Right atrium auricular region (tissue), 2 donors: ENCODE measurements at regions not wholly inside any gene's neighbourhood (a gene's known extent, or its start where the extent isn't known, plus 50 kb on each side); places are given as distances from the start of the nearest gene placed in this dataset.

ENCODE experiments used
- DNase-seq: peaks from one replicate; pipeline ENCODE4 v3.0.0-alpha.2; 2019; ENCODE audit warnings: low spot score
- H3K27ac ChIP-seq, 2 donors: fragments of 200-600 bp; sonication (generic); 1 replicate in 1 of 2; 2 replicates in 1 of 2; pipeline ENCODE4 v1.5.1; 2016 to 2019
- H3K27me3 ChIP-seq, 2 donors: fragments of 200-600 bp; sonication (generic); one replicate each; pipeline versions ENCODE4 v1.5.1 to v1.6.0; 2017 to 2019
- H3K36me3 ChIP-seq: fragments of 200-600 bp; sonication (generic); one replicate; pipeline ENCODE4 v1.5.1; 2016
- H3K4me1 ChIP-seq, 2 donors: fragments of 200-600 bp; sonication (generic); one replicate each; pipeline versions ENCODE4 v1.5.1 to v1.6.0; 2017 to 2019
- H3K4me3 ChIP-seq, 2 donors: fragments of 200-600 bp; sonication (generic); 1 replicate in 1 of 2; 2 replicates in 1 of 2; pipeline ENCODE4 v1.5.1; 2017 to 2019; ENCODE audit warnings: mild to moderate bottlenecking in 1 of 2, moderate library complexity in 1 of 2
- H3K9me3 ChIP-seq, 2 donors: fragments of 200-600 bp; sonication (generic); one replicate each; pipeline ENCODE4 v1.5.1; 2019
- TF ChIP-seq, protein P1 (sequence below), 2 donors: fragments of 200-600 bp; sonication (generic); IDR thresholded peaks; one replicate each; pipeline ENCODE4 v1.5.1; 2019; ENCODE audit warnings: antibody characterized with exemption in 2 of 2

DNA sequence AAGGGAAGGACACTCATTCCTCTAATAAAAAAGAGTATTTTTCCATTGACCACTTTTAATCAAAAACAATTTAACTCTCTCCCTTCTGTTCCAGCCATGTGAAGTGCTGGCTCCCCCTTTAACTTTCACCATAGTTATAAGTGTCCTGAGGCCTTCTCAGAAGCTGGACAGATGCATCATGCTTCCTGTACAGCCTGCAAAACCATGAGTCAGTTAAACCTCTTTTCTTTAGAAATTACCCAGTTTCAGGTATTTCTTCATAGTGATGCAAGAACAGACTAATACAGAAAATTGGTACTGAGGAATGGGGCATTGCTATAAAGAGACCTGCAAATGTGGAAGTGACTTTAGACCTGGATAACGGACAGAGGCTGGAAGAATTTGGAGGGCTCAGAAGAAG lies 643.6 kb upstream of the DDX18 start:
- no peak overlapping the region for H3K4me3 ChIP-seq
- no peaks in the 10 kb centered on the region for H3K36me3 ChIP-seq
- DNase-seq = no peak
- TF ChIP-seq, protein P1, sequence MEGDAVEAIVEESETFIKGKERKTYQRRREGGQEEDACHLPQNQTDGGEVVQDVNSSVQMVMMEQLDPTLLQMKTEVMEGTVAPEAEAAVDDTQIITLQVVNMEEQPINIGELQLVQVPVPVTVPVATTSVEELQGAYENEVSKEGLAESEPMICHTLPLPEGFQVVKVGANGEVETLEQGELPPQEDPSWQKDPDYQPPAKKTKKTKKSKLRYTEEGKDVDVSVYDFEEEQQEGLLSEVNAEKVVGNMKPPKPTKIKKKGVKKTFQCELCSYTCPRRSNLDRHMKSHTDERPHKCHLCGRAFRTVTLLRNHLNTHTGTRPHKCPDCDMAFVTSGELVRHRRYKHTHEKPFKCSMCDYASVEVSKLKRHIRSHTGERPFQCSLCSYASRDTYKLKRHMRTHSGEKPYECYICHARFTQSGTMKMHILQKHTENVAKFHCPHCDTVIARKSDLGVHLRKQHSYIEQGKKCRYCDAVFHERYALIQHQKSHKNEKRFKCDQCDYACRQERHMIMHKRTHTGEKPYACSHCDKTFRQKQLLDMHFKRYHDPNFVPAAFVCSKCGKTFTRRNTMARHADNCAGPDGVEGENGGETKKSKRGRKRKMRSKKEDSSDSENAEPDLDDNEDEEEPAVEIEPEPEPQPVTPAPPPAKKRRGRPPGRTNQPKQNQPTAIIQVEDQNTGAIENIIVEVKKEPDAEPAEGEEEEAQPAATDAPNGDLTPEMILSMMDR (IDR thresholded peaks at IDR 0.05) = no peak
- no peaks in the 10 kb centered on the region for H3K4me1 ChIP-seq
- no peaks in the 10 kb centered on the region for H3K27me3 ChIP-seq
- H3K9me3 ChIP-seq = no peaks in the 10 kb centered on the region
- no peak overlapping the region for H3K27ac ChIP-seq

DNA sequence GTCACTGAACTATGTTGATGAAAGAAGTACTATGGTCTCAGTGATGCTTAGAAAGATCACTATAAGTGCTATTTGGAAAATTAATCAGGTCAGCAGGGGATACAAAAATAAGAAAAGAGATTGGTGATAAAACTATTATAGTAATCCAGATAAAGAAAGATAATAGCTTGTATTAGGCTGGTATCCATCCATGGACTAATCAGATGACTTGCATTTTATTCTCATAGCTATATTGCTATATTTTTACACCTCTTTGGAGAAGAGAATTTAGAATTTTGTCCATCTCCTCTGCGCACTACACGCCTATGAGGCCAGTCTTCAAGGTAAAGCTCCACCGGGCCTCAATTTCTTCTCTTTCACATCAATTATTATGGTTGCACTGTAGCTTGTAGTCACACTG lies 635.1 kb upstream of the DDX18 start:
- Histone ChIP-seq H3K4me3 (no peak overlapping the region), H3K27me3 (no peaks in the 10 kb centered on the region), H3K36me3 (no peaks in the 10 kb centered on the region), H3K9me3 (no peaks in the 10 kb centered on the region), H3K27ac (no peak overlapping the region), H3K4me1 (no peaks in the 10 kb centered on the region)
- DNase-seq = no peak
- TF ChIP-seq, protein P1 (IDR thresholded peaks at IDR 0.05) = no peak

DNA sequence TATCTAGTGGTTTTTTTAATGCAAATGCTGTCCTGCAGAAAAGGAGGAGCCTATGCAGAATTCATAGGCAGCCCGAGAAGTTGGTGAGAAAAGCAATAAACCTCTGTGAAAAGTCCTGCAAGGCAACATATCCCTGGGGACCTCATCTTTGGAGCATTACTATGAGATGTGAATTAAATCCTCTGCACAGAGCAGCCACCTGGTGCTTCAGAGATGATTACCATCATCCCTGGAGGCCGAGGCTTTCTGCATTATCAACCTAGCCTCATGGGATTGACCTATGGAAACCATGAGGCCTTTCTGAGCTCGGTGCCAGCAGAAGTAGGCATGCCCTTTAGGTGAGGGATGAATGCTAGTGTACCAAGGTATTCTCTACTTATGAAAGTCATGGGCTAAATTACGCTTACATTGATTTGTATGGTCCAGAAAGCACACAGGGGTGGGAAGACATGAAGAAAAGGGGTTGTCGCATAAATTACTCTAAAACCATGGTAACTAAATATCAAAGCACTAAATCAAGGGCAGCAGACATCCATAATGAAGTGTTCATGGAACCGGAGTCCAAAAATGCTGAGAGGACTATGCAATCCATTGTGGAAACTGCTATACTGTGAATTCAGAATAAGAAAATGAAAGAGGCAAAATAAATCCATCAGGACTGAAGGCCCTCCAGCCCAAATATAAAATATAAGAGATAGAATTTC lies 623.5 kb upstream of the DDX18 start:
- no peak for DNase-seq
- Histone ChIP-seq H3K27ac (no peak overlapping the region), H3K4me3 (no peak overlapping the region), H3K27me3 (no peaks in the 10 kb centered on the region), H3K4me1 (no peaks in the 10 kb centered on the region), H3K9me3 (no peaks in the 10 kb centered on the region), H3K36me3 (no peaks in the 10 kb centered on the region)
- TF ChIP-seq, protein P1 (IDR thresholded peaks at IDR 0.05) = no peak

DNA sequence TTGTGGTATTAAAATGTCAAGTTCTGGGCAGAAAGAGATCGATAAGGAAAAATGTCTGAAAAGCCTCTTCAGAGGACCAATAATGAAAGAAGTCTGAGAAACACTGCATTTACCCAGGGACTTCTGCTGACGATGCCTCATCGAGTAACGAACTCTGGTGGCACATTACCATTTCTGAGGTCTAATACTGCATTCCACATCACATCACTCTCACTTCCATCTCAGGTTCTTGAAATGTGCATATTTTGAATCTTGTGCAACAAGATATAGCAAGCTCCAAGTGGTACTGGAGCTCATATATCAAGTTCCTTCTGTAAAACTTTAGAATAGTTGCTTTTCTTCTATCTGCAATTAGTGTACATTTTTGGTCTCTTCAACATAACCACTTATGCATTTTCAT lies 619.1 kb upstream of the DDX18 start:
- Histone ChIP-seq H3K27me3 (no peaks in the 10 kb centered on the region), H3K4me3 (no peak overlapping the region), H3K9me3 (no peaks in the 10 kb centered on the region), H3K4me1 (no peaks in the 10 kb centered on the region), H3K36me3 (no peaks in the 10 kb centered on the region), H3K27ac (no peak overlapping the region)
- TF ChIP-seq, protein P1 (IDR thresholded peaks at IDR 0.05) = no peak
- no peak for DNase-seq

- TF ChIP-seq, protein P1 (IDR thresholded peaks at IDR 0.05) = no peak
- Histone ChIP-seq H3K36me3 (no peaks in the 10 kb centered on the region), H3K9me3 (no peaks in the 10 kb centered on the region), H3K27me3 (no peaks in the 10 kb centered on the region), H3K27ac (no peak overlapping the region), H3K4me1 (no peaks in the 10 kb centered on the region), H3K4me3 (no peak overlapping the region)
- DNase-seq = no peak
These were observed 615.0 kb upstream of the DDX18 start for GRCh38 chr2:117199511-117199910.

- Histone ChIP-seq H3K36me3 (no peaks in the 10 kb centered on the region), H3K4me1 (no peaks in the 10 kb centered on the region), H3K9me3 (no peaks in the 10 kb centered on the region), H3K4me3 (no peak overlapping the region), H3K27ac (no peak overlapping the region), H3K27me3 (no peaks in the 10 kb centered on the region)
- TF ChIP-seq, protein P1 (IDR thresholded peaks at IDR 0.05) = no peak
- no peak for DNase-seq
These were observed 601.9 kb upstream of the DDX18 start for GRCh38 chr2:117212562-117212961.
